GM12878 (cell line): ENCODE measurements at regions not wholly inside any gene's neighbourhood (a gene's known extent, or its start where the extent isn't known, plus 50 kb on each side); places are given as distances from the start of the nearest gene placed in this dataset.

Source experiments
- ATAC-seq: fragments of 200-7000 bp; cut with Tn5 transposase; 3 replicates; pipeline ENCODE4 v1.9.1; 2020; ENCODE audit warnings: mild to moderate bottlenecking, moderate library complexity
- BruUV-seq: library from RNA; stranded (reverse); fragments of 400-500 nt; replicated peaks from 2 replicates; lab custom pipeline; 2021; lab: Mats Ljungman, UMichigan
- CTCF ChIA-PET: fragments of 300-600 bp; sonication (Branson Sonifier 250); formaldehyde crosslinking; extraction: SDS; loops from one replicate; lab custom pipeline; 2021; ENCODE audit warnings: inconsistent platforms; lab: Yijun Ruan, JAX
- POLR2A ChIA-PET: fragments of 350-600 bp; formaldehyde crosslinking; extraction: SDS; loops from one replicate; lab custom pipeline; 2021; ENCODE audit warnings: inconsistent platforms; lab: Charles Lee
- RAD21 ChIA-PET: fragments of 300-600 bp; sonication (Branson Sonifier 250); formaldehyde crosslinking; loops from one replicate; lab custom pipeline; 2023; ENCODE audit warnings: antibody characterized with exemption; ENCODE audit not compliant: unreplicated experiment; lab: Charles Lee
- SMC1A ChIA-PET: fragments of 300-600 bp; sonication (Branson Sonifier 250); formaldehyde crosslinking; loops from one replicate; lab custom pipeline; 2023; ENCODE audit not compliant: unreplicated experiment, uncharacterized antibody; lab: Charles Lee
- DNase-seq: peaks from one replicate; pipeline ENCODE4 v3.0.0-alpha.2; 2011; ENCODE audit warnings: low read depth, low spot score
- FAIRE-seq: peaks from 3 replicates; lab custom pipeline; 2011; peaks lifted over from hg19 to GRCh38; lab: Jason Lieb, UNC
- H2AFZ ChIP-seq: 2 replicates; pipeline ENCODE4 v1.6.0; 2011; ENCODE audit warnings: low read depth, low read length, control low read depth; ENCODE audit not compliant: control insufficient read depth
- H3K27ac ChIP-seq: 2 replicates; pipeline ENCODE4 v1.5.1; 2011; ENCODE audit warnings: control low read depth; ENCODE audit not compliant: control insufficient read depth, insufficient read depth
- H3K27me3 ChIP-seq, 2 experiments: replicated peaks in 1 of 2; 2 replicates each; pipeline versions ENCODE4 v1.6.0 to v1.6.1; 2011; ENCODE audit warnings: low read length in 1 of 2; ENCODE audit not compliant: control insufficient read depth in 2 of 2, insufficient read depth in 2 of 2
- H3K36me3 ChIP-seq, 2 experiments: 2 replicates each; pipeline ENCODE4 v1.5.1; 2011; ENCODE audit warnings: low read length in 1 of 2; ENCODE audit not compliant: control insufficient read depth in 2 of 2, insufficient read depth in 2 of 2
- H3K4me1 ChIP-seq: 2 replicates; pipeline ENCODE4 v1.6.1; 2011; ENCODE audit warnings: mild to moderate bottlenecking, low read length, moderate library complexity, mixed read lengths; ENCODE audit not compliant: control insufficient read depth, insufficient read depth
- H3K4me2 ChIP-seq: 2 replicates; pipeline ENCODE4 v1.6.0; 2011; ENCODE audit warnings: control low read depth; ENCODE audit not compliant: control insufficient read depth, insufficient read depth
- H3K4me3 ChIP-seq: fragments of 200-600 bp; sonication (generic); 2 replicates; pipeline ENCODE4 v1.5.1; 2016
- H3K79me2 ChIP-seq: 2 replicates; pipeline ENCODE4 v1.6.0; 2011; ENCODE audit warnings: low read length; ENCODE audit not compliant: control insufficient read depth, insufficient read depth
- H3K9ac ChIP-seq: 2 replicates; pipeline ENCODE4 v1.8.0; 2011; ENCODE audit warnings: low read length, control low read depth, mixed read lengths; ENCODE audit not compliant: control insufficient read depth, insufficient read depth
- H3K9me3 ChIP-seq: replicated peaks from 3 replicates; pipeline ENCODE4 v1.5.1; 2011; ENCODE audit warnings: mild to moderate bottlenecking, low read length; ENCODE audit not compliant: control insufficient read depth, insufficient read depth
- H4K20me1 ChIP-seq: 2 replicates; pipeline ENCODE4 v1.6.0; 2011; ENCODE audit not compliant: control insufficient read depth, insufficient read depth
- BACH1 ChIP-seq: fragments of 450-650 bp; IDR thresholded peaks from 2 replicates; pipeline ENCODE4 v1.6.1; 2017; ENCODE audit warnings: mild to moderate bottlenecking, borderline replicate concordance
- BCL11A ChIP-seq: IDR thresholded peaks from 2 replicates; pipeline ENCODE4 v1.6.1; 2011; ENCODE audit warnings: low read depth, low read length
- BMI1 ChIP-seq: fragments of 450-650 bp; IDR thresholded peaks from 2 replicates; pipeline ENCODE4 v1.6.1; 2016; ENCODE audit warnings: mild to moderate bottlenecking, moderate library complexity, borderline replicate concordance
- CEBPB ChIP-seq, 2 experiments: fragments of 150-350 bp in 1 of 2; IDR thresholded peaks; 2 replicates each; pipeline ENCODE4 v1.6.1; 2012 to 2014; ENCODE audit warnings: low read depth in 2 of 2, low read length in 2 of 2, borderline replicate concordance in 1 of 2, inconsistent platforms in 1 of 2
- CHD4 ChIP-seq: fragments of 200-600 bp; sonication (generic); IDR thresholded peaks from 2 replicates; pipeline ENCODE4 v1.6.1; 2016; ENCODE audit warnings: mild to moderate bottlenecking
- EZH2 ChIP-seq: IDR thresholded peaks from 2 replicates; pipeline ENCODE4 v1.6.1; 2012; ENCODE audit warnings: low read depth, mild to moderate bottlenecking, control low read depth, inconsistent platforms, low read length, borderline replicate concordance; ENCODE audit not compliant: control insufficient read depth
- FOXM1 ChIP-seq: IDR thresholded peaks from 2 replicates; pipeline ENCODE4 v1.6.1; 2012; ENCODE audit warnings: low read depth, mild to moderate bottlenecking, inconsistent platforms, low read length, moderate library complexity
- JUND ChIP-seq: IDR thresholded peaks from 2 replicates; pipeline ENCODE4 v1.6.1; 2012; ENCODE audit warnings: low read depth, mild to moderate bottlenecking, low read length, improper control_type of control experiment, moderate library complexity
- KDM1A ChIP-seq: fragments of 200-600 bp; sonication (generic); IDR thresholded peaks from 2 replicates; pipeline ENCODE4 v1.6.1; 2016; ENCODE audit warnings: borderline replicate concordance
- MEF2A ChIP-seq: IDR thresholded peaks from 2 replicates; pipeline ENCODE4 v1.6.1; 2011; ENCODE audit warnings: low read depth, mild to moderate bottlenecking, low read length, moderate library complexity; ENCODE audit not compliant: insufficient read depth
- MTA2 ChIP-seq: fragments of 450-650 bp; IDR thresholded peaks from 2 replicates; pipeline ENCODE4 v1.6.1; 2016; ENCODE audit warnings: low read depth, mild to moderate bottlenecking, moderate library complexity
- NR2C1 ChIP-seq: fragments of 450-650 bp; IDR thresholded peaks from 2 replicates; pipeline ENCODE4 v1.6.1; 2017; ENCODE audit warnings: antibody characterized with exemption, mild to moderate bottlenecking, moderate library complexity
- NR2C2 ChIP-seq: IDR thresholded peaks from 2 replicates; pipeline ENCODE4 v1.6.1; 2011; ENCODE audit warnings: borderline replicate concordance, low read depth; ENCODE audit not compliant: control insufficient read depth, insufficient read length
- NR2F1 ChIP-seq: fragments of 450-650 bp; conservative IDR thresholded peaks from 2 replicates; pipeline ENCODE4 v1.6.1; 2017; ENCODE audit warnings: mild to moderate bottlenecking
- PKNOX1 ChIP-seq: fragments of 450-650 bp; IDR thresholded peaks from 2 replicates; pipeline ENCODE4 v1.6.1; 2016; ENCODE audit warnings: mild to moderate bottlenecking
- RB1 ChIP-seq: fragments of 450-650 bp; formaldehyde crosslinking; IDR thresholded peaks from 2 replicates; pipeline ENCODE4 v1.6.1; 2017; ENCODE audit warnings: mild to moderate bottlenecking, borderline replicate concordance
- SRF ChIP-seq, 2 experiments: IDR thresholded peaks; 2 replicates each; pipeline ENCODE4 v1.6.1; 2011; ENCODE audit warnings: low read depth in 2 of 2, low read length in 2 of 2, mild to moderate bottlenecking in 1 of 2, moderate library complexity in 1 of 2
- STAT3 ChIP-seq: IDR thresholded peaks from 2 replicates; pipeline ENCODE4 v1.6.1; 2011; ENCODE audit warnings: low read depth, low read length, improper control_type of control experiment
- TCF3 ChIP-seq: IDR thresholded peaks from 2 replicates; pipeline ENCODE4 v1.6.1; 2012; ENCODE audit warnings: low read depth, mild to moderate bottlenecking, low read length, borderline replicate concordance; ENCODE audit not compliant: insufficient read depth
- ZNF207 ChIP-seq: fragments of 450-650 bp; IDR thresholded peaks from 2 replicates; pipeline ENCODE4 v1.6.1; 2014; ENCODE audit warnings: antibody characterized with exemption, mild to moderate bottlenecking, borderline replicate concordance
- ZNF24 ChIP-seq: fragments of 450-650 bp; IDR thresholded peaks from 2 replicates; pipeline ENCODE4 v1.6.1; 2017; ENCODE audit warnings: antibody characterized with exemption, mild to moderate bottlenecking
- ZNF384 ChIP-seq: IDR thresholded peaks from 2 replicates; pipeline ENCODE4 v1.6.1; 2012; ENCODE audit warnings: low read depth, mild to moderate bottlenecking, low read length, improper control_type of control experiment, borderline replicate concordance
- WGBS: methylation state at CpG from one replicate; pipeline ENCODE4 v1.1.6; 2016; ENCODE audit warnings: low lambda C conversion rate; ENCODE audit not compliant: insufficient replicate concordance, insufficient coverage; ENCODE audit errors: missing lambda C conversion rate; 5-methylcytosine and 5-hydroxymethylcytosine counted together
- in situ Hi-C: fragments of 300-500 bp; cut with MboI; formaldehyde crosslinking; loops from 9 replicates; pipeline ENCODE4 v1.14.3; 2018; ENCODE audit warnings: mixed read lengths
- intact Hi-C: fragments of 100-400 bp; cut with micrococcal nuclease; formaldehyde crosslinking; loops from one replicate; pipeline ENCODE4 v1.14.2; 2022; ENCODE audit not compliant: unreplicated experiment
- TF ChIP-seq, protein P1 (sequence below), 3 experiments: IDR thresholded peaks in 2 of 3; conservative IDR thresholded peaks in 1 of 3; 2 replicates each; pipeline ENCODE4 v1.5.1; 2011; ENCODE audit warnings: low read depth in 3 of 3, low read length in 3 of 3, mild to moderate bottlenecking in 3 of 3, control low read depth in 2 of 3, moderate library complexity in 2 of 3, inconsistent platforms in 1 of 3, mixed read lengths in 1 of 3; ENCODE audit not compliant: control insufficient read depth in 2 of 3, insufficient read depth in 1 of 3; ENCODE audit errors: extremely low read depth in 1 of 3

GRCh38 chrX:140918398-140919038 lies 83.9 kb upstream of the SPANXB1 start:
- no peaks in the 10 kb centered on the region for H4K20me1 ChIP-seq
- ATAC-seq (peak; percentile 96), DNase-seq (peak; percentile 7), FAIRE-seq (no peak)
- H3K4me3 ChIP-seq = no peak overlapping the region
- in situ Hi-C loops = no loop called here
- WGBS = 20% methylated on average over 14 of the region's 14 CpGs
- no peaks in the 10 kb centered on the region for H3K27me3 ChIP-seq
- H2AFZ ChIP-seq = no peak overlapping the region
- ChIA-PET RAD21 (interaction anchor here (0.6 to 0.7 kb wide), 3 partner anchors 46 to 1171 kb away, joined by 3 read pairs; no protein-coding TSS in a partner anchor), CTCF (interaction anchor here (0.6 to 1.6 kb wide), 3 partner anchors 14 to 360 kb away, joined by 3 to 8 read pairs (median 4); no protein-coding TSS in a partner anchor), POLR2A (no interaction called here), SMC1A (interaction anchor here (0.6 to 0.9 kb wide), 2 partner anchors 272 to 359 kb away, joined by 3 read pairs; no protein-coding TSS in a partner anchor)
- H3K36me3 ChIP-seq = no peaks in the 10 kb centered on the region
- no peak overlapping the region for H3K27ac ChIP-seq
- BruUV-seq = no TSS peak
- H3K9me3 ChIP-seq = no peaks in the 10 kb centered on the region
- no peak overlapping the region for H3K4me2 ChIP-seq
- H3K79me2 ChIP-seq = no peaks in the 10 kb centered on the region
- no peak overlapping the region for H3K9ac ChIP-seq
- intact Hi-C loops = loop anchor here (2.0 kb wide), 1 partner anchor 356 kb away; no protein-coding TSS in a partner anchor
- no peaks in the 10 kb centered on the region for H3K4me1 ChIP-seq
- TF ChIP-seq ZNF384 (peak; percentile 85), BCL11A (no peak), BACH1 (no peak), STAT3 (no peak), JUND (no peak), NR2F1 (no peak), NR2C1 (peak; percentile 70), TCF3 (no peak), EZH2 (no peak), BMI1 (peak; percentile 74), ZNF207 (no peak), FOXM1 (no peak), SRF (IDR thresholded peaks at IDR 0.05; ENCODE audit: low read depth in 2 of 2, low read length in 2 of 2) (no peak), CHD4 (no peak), NR2C2 (no peak), ZNF24 (no peak), PKNOX1 (no peak), MEF2A (no peak), CEBPB (IDR thresholded peaks at IDR 0.05; ENCODE audit: borderline replicate concordance in 1 of 2, low read depth in 2 of 2, low read length in 2 of 2) (no peak), KDM1A (no peak), RB1 (no peak), MTA2 (no peak)
- TF ChIP-seq, protein P1, sequence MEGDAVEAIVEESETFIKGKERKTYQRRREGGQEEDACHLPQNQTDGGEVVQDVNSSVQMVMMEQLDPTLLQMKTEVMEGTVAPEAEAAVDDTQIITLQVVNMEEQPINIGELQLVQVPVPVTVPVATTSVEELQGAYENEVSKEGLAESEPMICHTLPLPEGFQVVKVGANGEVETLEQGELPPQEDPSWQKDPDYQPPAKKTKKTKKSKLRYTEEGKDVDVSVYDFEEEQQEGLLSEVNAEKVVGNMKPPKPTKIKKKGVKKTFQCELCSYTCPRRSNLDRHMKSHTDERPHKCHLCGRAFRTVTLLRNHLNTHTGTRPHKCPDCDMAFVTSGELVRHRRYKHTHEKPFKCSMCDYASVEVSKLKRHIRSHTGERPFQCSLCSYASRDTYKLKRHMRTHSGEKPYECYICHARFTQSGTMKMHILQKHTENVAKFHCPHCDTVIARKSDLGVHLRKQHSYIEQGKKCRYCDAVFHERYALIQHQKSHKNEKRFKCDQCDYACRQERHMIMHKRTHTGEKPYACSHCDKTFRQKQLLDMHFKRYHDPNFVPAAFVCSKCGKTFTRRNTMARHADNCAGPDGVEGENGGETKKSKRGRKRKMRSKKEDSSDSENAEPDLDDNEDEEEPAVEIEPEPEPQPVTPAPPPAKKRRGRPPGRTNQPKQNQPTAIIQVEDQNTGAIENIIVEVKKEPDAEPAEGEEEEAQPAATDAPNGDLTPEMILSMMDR (IDR thresholded peaks at IDR 0.05 in 2 of 3, conservative IDR thresholded peaks at IDR 0.05 in 1 of 3; ENCODE audit: control insufficient read depth in 2 of 3, extremely low read depth in 1 of 3, insufficient read depth in 1 of 3, low read depth in 3 of 3, low read length in 3 of 3) = peak; percentile 47 to 65 (median 60); a peak in 5 of 6 replicates
